ENCODE measurements at regions not wholly inside any gene's neighbourhood (a gene's known extent, or its start where the extent isn't known, plus 50 kb on each side); places are given as distances from the start of the nearest gene placed in this dataset.
"Not testable (repeated sequence)": the region's sequence is repeated elsewhere in the genome, so short reads cannot be mapped to it uniquely, and the experiment has no call there.

GRCh38 chr5:34096033-34096432, 53.0 kb upstream of the C1QTNF3 start:
- intact Hi-C loops (cut with DNase I); H3K27ac ChIP-seq (ENCODE audit: low read depth in 2 of 2, low read length in 2 of 2); H3K4me3 ChIP-seq (ENCODE audit: low read length in 3 of 3); H3K27me3 ChIP-seq (ENCODE audit: control insufficient read depth, insufficient read depth, low read length); H3K9me3 ChIP-seq (ENCODE audit: control insufficient read depth in 2 of 3, insufficient read depth in 1 of 3, low read length in 3 of 3); H3K9ac ChIP-seq (ENCODE audit: low read length in 3 of 3); FAIRE-seq; H3K36me3 ChIP-seq (ENCODE audit: control insufficient read depth in 2 of 3, insufficient read depth in 3 of 3, low read length in 3 of 3); DNase-seq; H3K4me1 ChIP-seq (ENCODE audit: control insufficient read depth in 2 of 3, insufficient read depth in 2 of 3, low read depth in 1 of 3, low read length in 3 of 3): not testable (repeated sequence)

GRCh38 chr5:34099891-34100290, 56.9 kb upstream of the C1QTNF3 start:
- FAIRE-seq; intact Hi-C loops (cut with DNase I): not testable (repeated sequence)

GRCh38 chr5:34101567-34101966, 58.6 kb upstream of the C1QTNF3 start:
- not testable (repeated sequence) for FAIRE-seq

More at GRCh38 chr5:34099891-34100290, 56.9 kb upstream of the C1QTNF3 start:
- not testable (repeated sequence) for H3K36me3 ChIP-seq (ENCODE audit: control insufficient read depth in 2 of 3, insufficient read depth in 3 of 3, low read length in 3 of 3); H3K27me3 ChIP-seq (ENCODE audit: control insufficient read depth, insufficient read depth, low read length); H3K4me1 ChIP-seq (ENCODE audit: control insufficient read depth in 2 of 3, insufficient read depth in 2 of 3, low read depth in 1 of 3, low read length in 3 of 3); H3K9me3 ChIP-seq (ENCODE audit: control insufficient read depth in 2 of 3, insufficient read depth in 1 of 3, low read length in 3 of 3); DNase-seq; H3K9ac ChIP-seq (ENCODE audit: low read length in 3 of 3); H3K27ac ChIP-seq (ENCODE audit: low read depth in 2 of 2, low read length in 2 of 2); H3K4me3 ChIP-seq (ENCODE audit: low read length in 3 of 3)

GRCh38 chr5:34108897-34109296, 65.9 kb upstream of the C1QTNF3 start:
- H3K4me1 ChIP-seq (ENCODE audit: control insufficient read depth in 2 of 3, insufficient read depth in 2 of 3, low read depth in 1 of 3, low read length in 3 of 3); H3K9me3 ChIP-seq (ENCODE audit: control insufficient read depth in 2 of 3, insufficient read depth in 1 of 3, low read length in 3 of 3); DNase-seq; FAIRE-seq; H3K4me3 ChIP-seq (ENCODE audit: low read length in 3 of 3); H3K36me3 ChIP-seq (ENCODE audit: control insufficient read depth in 2 of 3, insufficient read depth in 3 of 3, low read length in 3 of 3); H3K27me3 ChIP-seq (ENCODE audit: control insufficient read depth, insufficient read depth, low read length); H3K9ac ChIP-seq (ENCODE audit: low read length in 3 of 3); intact Hi-C loops (cut with DNase I); H3K27ac ChIP-seq (ENCODE audit: low read depth in 2 of 2, low read length in 2 of 2): not testable (repeated sequence)

More at GRCh38 chr5:34101567-34101966, 58.6 kb upstream of the C1QTNF3 start:
- H3K9me3 ChIP-seq (ENCODE audit: control insufficient read depth in 2 of 3, insufficient read depth in 1 of 3, low read length in 3 of 3); H3K27me3 ChIP-seq (ENCODE audit: control insufficient read depth, insufficient read depth, low read length); H3K9ac ChIP-seq (ENCODE audit: low read length in 3 of 3); H3K36me3 ChIP-seq (ENCODE audit: control insufficient read depth in 2 of 3, insufficient read depth in 3 of 3, low read length in 3 of 3); H3K4me3 ChIP-seq (ENCODE audit: low read length in 3 of 3); H3K27ac ChIP-seq (ENCODE audit: low read depth in 2 of 2, low read length in 2 of 2); H3K4me1 ChIP-seq (ENCODE audit: control insufficient read depth in 2 of 3, insufficient read depth in 2 of 3, low read depth in 1 of 3, low read length in 3 of 3); intact Hi-C loops (cut with DNase I); DNase-seq: not testable (repeated sequence)

- H3K4me3 ChIP-seq (ENCODE audit: low read length in 3 of 3); FAIRE-seq; intact Hi-C loops (cut with DNase I); H3K9me3 ChIP-seq (ENCODE audit: control insufficient read depth in 2 of 3, insufficient read depth in 1 of 3, low read length in 3 of 3); H3K4me1 ChIP-seq (ENCODE audit: control insufficient read depth in 2 of 3, insufficient read depth in 2 of 3, low read depth in 1 of 3, low read length in 3 of 3); H3K36me3 ChIP-seq (ENCODE audit: control insufficient read depth in 2 of 3, insufficient read depth in 3 of 3, low read length in 3 of 3); DNase-seq; H3K9ac ChIP-seq (ENCODE audit: low read length in 3 of 3); H3K27ac ChIP-seq (ENCODE audit: low read depth in 2 of 2, low read length in 2 of 2); H3K27me3 ChIP-seq (ENCODE audit: control insufficient read depth, insufficient read depth, low read length): not testable (repeated sequence)
Measured at GRCh38 chr5:34124280-34124679, 81.3 kb upstream of the C1QTNF3 start.

GRCh38 chr5:34125354-34125753, 82.3 kb upstream of the C1QTNF3 start:
- FAIRE-seq; H3K9me3 ChIP-seq (ENCODE audit: control insufficient read depth in 2 of 3, insufficient read depth in 1 of 3, low read length in 3 of 3); intact Hi-C loops (cut with DNase I); H3K27me3 ChIP-seq (ENCODE audit: control insufficient read depth, insufficient read depth, low read length); H3K36me3 ChIP-seq (ENCODE audit: control insufficient read depth in 2 of 3, insufficient read depth in 3 of 3, low read length in 3 of 3); H3K4me3 ChIP-seq (ENCODE audit: low read length in 3 of 3); H3K9ac ChIP-seq (ENCODE audit: low read length in 3 of 3); DNase-seq; H3K4me1 ChIP-seq (ENCODE audit: control insufficient read depth in 2 of 3, insufficient read depth in 2 of 3, low read depth in 1 of 3, low read length in 3 of 3); H3K27ac ChIP-seq (ENCODE audit: low read depth in 2 of 2, low read length in 2 of 2): not testable (repeated sequence)

- H3K27me3 ChIP-seq (ENCODE audit: control insufficient read depth, insufficient read depth, low read length); H3K9me3 ChIP-seq (ENCODE audit: control insufficient read depth in 2 of 3, insufficient read depth in 1 of 3, low read length in 3 of 3); DNase-seq; H3K4me3 ChIP-seq (ENCODE audit: low read length in 3 of 3); FAIRE-seq; intact Hi-C loops (cut with DNase I); H3K27ac ChIP-seq (ENCODE audit: low read depth in 2 of 2, low read length in 2 of 2); H3K36me3 ChIP-seq (ENCODE audit: control insufficient read depth in 2 of 3, insufficient read depth in 3 of 3, low read length in 3 of 3); H3K4me1 ChIP-seq (ENCODE audit: control insufficient read depth in 2 of 3, insufficient read depth in 2 of 3, low read depth in 1 of 3, low read length in 3 of 3); H3K9ac ChIP-seq (ENCODE audit: low read length in 3 of 3): not testable (repeated sequence)
Measured at GRCh38 chr5:34126741-34127140, 83.7 kb upstream of the C1QTNF3 start.

- H3K27me3 ChIP-seq (ENCODE audit: control insufficient read depth, insufficient read depth, low read length); H3K4me1 ChIP-seq (ENCODE audit: control insufficient read depth in 2 of 3, insufficient read depth in 2 of 3, low read depth in 1 of 3, low read length in 3 of 3); DNase-seq; H3K9ac ChIP-seq (ENCODE audit: low read length in 3 of 3); intact Hi-C loops (cut with DNase I); FAIRE-seq; H3K9me3 ChIP-seq (ENCODE audit: control insufficient read depth in 2 of 3, insufficient read depth in 1 of 3, low read length in 3 of 3); H3K27ac ChIP-seq (ENCODE audit: low read depth in 2 of 2, low read length in 2 of 2); H3K4me3 ChIP-seq (ENCODE audit: low read length in 3 of 3); H3K36me3 ChIP-seq (ENCODE audit: control insufficient read depth in 2 of 3, insufficient read depth in 3 of 3, low read length in 3 of 3): not testable (repeated sequence)
Measured at GRCh38 chr5:34127818-34128217, 84.8 kb upstream of the C1QTNF3 start.

GRCh38 chr5:34128890-34129289, 85.9 kb upstream of the C1QTNF3 start:
- H3K27me3 ChIP-seq (ENCODE audit: control insufficient read depth, insufficient read depth, low read length); H3K27ac ChIP-seq (ENCODE audit: low read depth in 2 of 2, low read length in 2 of 2); H3K36me3 ChIP-seq (ENCODE audit: control insufficient read depth in 2 of 3, insufficient read depth in 3 of 3, low read length in 3 of 3); FAIRE-seq; H3K4me1 ChIP-seq (ENCODE audit: control insufficient read depth in 2 of 3, insufficient read depth in 2 of 3, low read depth in 1 of 3, low read length in 3 of 3); H3K9me3 ChIP-seq (ENCODE audit: control insufficient read depth in 2 of 3, insufficient read depth in 1 of 3, low read length in 3 of 3); DNase-seq; H3K9ac ChIP-seq (ENCODE audit: low read length in 3 of 3); intact Hi-C loops (cut with DNase I); H3K4me3 ChIP-seq (ENCODE audit: low read length in 3 of 3): not testable (repeated sequence)
